PC-9 (cell line): ENCODE measurements at regions not wholly inside any gene's neighbourhood (a gene's known extent, or its start where the extent isn't known, plus 50 kb on each side); places are given as distances from the start of the nearest gene placed in this dataset.

Experiments
- EZH2 ChIP-seq: fragments of 200-600 bp; sonication (generic); IDR thresholded peaks from 2 replicates; pipeline ENCODE4 v1.8.0; 2017; ENCODE audit warnings: antibody characterized with exemption, low read depth
- TF ChIP-seq, protein P1 (sequence below): fragments of 200-600 bp; sonication (generic); conservative IDR thresholded peaks from 2 replicates; pipeline ENCODE4 v1.6.1; 2017; ENCODE audit warnings: mixed run types, antibody characterized with exemption, mild to moderate bottlenecking, moderate library complexity

DNA sequence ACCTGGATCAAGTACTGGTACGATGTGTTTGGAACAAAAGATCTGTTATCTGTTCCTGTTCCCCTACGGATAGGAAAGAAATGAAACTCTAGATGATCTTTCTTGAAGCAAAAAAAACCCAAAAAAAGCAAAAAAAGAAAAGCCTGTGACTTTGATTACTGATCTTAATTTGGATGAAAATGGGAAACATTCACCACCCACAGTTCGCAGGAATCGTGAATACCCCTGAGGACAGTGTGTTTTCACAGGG is 138.7 kb upstream of the LMNTD1 start:
- TF ChIP-seq, protein P1, sequence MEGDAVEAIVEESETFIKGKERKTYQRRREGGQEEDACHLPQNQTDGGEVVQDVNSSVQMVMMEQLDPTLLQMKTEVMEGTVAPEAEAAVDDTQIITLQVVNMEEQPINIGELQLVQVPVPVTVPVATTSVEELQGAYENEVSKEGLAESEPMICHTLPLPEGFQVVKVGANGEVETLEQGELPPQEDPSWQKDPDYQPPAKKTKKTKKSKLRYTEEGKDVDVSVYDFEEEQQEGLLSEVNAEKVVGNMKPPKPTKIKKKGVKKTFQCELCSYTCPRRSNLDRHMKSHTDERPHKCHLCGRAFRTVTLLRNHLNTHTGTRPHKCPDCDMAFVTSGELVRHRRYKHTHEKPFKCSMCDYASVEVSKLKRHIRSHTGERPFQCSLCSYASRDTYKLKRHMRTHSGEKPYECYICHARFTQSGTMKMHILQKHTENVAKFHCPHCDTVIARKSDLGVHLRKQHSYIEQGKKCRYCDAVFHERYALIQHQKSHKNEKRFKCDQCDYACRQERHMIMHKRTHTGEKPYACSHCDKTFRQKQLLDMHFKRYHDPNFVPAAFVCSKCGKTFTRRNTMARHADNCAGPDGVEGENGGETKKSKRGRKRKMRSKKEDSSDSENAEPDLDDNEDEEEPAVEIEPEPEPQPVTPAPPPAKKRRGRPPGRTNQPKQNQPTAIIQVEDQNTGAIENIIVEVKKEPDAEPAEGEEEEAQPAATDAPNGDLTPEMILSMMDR: no peak
- TF ChIP-seq EZH2: no peak
